ENCODE measurements at regions not wholly inside any gene's neighbourhood (a gene's known extent, or its start where the extent isn't known, plus 50 kb on each side); places are given as distances from the start of the nearest gene placed in this dataset.

DNA sequence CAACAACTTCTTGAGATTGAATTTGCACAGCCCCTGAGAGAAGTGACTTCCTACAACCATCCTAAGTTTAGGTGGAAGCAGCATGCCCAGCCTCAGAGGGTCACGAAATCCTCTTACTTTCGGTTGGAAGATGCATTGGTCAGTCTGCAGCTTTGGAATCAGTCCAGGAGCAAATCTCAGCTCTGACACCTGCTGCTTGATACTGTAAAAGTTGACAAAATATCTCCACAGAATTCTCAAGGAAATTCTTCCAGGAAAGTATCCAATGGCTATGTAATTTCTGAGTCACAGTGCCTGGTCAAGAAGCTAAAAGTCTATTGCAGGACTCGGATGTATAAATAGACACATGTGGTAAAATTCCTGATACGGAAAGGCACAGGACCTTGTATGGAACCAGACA is 414.5 kb upstream of the GYPC start:
- TF ChIP-seq FOXP1 (CRISPR knock-in tag; IDR thresholded peaks at IDR 0.05; ENCODE audit: borderline replicate concordance) (no peak), GRHL2 (CRISPR knock-in tag; IDR thresholded peaks at IDR 0.05; ENCODE audit: insufficient replicate concordance, severe bottlenecking) (no peak), ZNF138 (CRISPR knock-in tag; conservative IDR thresholded peaks at IDR 0.05) (no peak), TEAD1 (CRISPR knock-in tag; IDR thresholded peaks at IDR 0.05) (no peak), ZNF423 (CRISPR knock-in tag; IDR thresholded peaks at IDR 0.05) (no peak), ZNF671 (CRISPR knock-in tag; IDR thresholded peaks at IDR 0.05) (no peak), ZNF121 (CRISPR knock-in tag; IDR thresholded peaks at IDR 0.05) (no peak)
- TF ChIP-seq, protein P1, sequence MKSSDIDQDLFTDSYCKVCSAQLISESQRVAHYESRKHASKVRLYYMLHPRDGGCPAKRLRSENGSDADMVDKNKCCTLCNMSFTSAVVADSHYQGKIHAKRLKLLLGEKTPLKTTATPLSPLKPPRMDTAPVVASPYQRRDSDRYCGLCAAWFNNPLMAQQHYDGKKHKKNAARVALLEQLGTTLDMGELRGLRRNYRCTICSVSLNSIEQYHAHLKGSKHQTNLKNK (CRISPR knock-in tag; IDR thresholded peaks at IDR 0.05) = no peak
- TF ChIP-seq, protein P2, sequence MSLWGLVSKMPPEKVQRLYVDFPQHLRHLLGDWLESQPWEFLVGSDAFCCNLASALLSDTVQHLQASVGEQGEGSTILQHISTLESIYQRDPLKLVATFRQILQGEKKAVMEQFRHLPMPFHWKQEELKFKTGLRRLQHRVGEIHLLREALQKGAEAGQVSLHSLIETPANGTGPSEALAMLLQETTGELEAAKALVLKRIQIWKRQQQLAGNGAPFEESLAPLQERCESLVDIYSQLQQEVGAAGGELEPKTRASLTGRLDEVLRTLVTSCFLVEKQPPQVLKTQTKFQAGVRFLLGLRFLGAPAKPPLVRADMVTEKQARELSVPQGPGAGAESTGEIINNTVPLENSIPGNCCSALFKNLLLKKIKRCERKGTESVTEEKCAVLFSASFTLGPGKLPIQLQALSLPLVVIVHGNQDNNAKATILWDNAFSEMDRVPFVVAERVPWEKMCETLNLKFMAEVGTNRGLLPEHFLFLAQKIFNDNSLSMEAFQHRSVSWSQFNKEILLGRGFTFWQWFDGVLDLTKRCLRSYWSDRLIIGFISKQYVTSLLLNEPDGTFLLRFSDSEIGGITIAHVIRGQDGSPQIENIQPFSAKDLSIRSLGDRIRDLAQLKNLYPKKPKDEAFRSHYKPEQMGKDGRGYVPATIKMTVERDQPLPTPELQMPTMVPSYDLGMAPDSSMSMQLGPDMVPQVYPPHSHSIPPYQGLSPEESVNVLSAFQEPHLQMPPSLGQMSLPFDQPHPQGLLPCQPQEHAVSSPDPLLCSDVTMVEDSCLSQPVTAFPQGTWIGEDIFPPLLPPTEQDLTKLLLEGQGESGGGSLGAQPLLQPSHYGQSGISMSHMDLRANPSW (CRISPR knock-in tag; conservative IDR thresholded peaks at IDR 0.05; ENCODE audit: low read depth) = no peak
- TF ChIP-seq, protein P3, sequence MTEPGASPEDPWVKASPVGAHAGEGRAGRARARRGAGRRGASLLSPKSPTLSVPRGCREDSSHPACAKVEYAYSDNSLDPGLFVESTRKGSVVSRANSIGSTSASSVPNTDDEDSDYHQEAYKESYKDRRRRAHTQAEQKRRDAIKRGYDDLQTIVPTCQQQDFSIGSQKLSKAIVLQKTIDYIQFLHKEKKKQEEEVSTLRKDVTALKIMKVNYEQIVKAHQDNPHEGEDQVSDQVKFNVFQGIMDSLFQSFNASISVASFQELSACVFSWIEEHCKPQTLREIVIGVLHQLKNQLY (CRISPR knock-in tag; IDR thresholded peaks at IDR 0.05) = no peak
- TF ChIP-seq, protein P4, sequence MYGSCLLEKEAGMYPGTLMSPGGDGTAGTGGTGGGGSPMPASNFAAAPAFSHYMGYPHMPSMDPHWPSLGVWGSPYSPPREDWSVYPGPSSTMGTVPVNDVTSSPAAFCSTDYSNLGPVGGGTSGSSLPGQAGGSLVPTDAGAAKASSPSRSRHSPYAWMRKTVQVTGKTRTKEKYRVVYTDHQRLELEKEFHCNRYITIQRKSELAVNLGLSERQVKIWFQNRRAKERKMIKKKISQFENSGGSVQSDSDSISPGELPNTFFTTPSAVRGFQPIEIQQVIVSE (CRISPR knock-in tag; IDR thresholded peaks at IDR 0.05; ENCODE audit: borderline replicate concordance) = no peak
- TF ChIP-seq, protein P5, sequence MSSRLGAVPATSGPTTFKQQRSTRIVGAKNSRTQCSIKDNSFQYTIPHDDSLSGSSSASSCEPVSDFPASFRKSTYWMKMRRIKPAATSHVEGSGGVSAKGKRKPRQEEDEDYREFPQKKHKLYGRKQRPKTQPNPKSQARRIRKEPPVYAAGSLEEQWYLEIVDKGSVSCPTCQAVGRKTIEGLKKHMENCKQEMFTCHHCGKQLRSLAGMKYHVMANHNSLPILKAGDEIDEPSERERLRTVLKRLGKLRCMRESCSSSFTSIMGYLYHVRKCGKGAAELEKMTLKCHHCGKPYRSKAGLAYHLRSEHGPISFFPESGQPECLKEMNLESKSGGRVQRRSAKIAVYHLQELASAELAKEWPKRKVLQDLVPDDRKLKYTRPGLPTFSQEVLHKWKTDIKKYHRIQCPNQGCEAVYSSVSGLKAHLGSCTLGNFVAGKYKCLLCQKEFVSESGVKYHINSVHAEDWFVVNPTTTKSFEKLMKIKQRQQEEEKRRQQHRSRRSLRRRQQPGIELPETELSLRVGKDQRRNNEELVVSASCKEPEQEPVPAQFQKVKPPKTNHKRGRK (CRISPR knock-in tag; IDR thresholded peaks at IDR 0.05; ENCODE audit: borderline replicate concordance) = no peak
- TF ChIP-seq, protein P6, sequence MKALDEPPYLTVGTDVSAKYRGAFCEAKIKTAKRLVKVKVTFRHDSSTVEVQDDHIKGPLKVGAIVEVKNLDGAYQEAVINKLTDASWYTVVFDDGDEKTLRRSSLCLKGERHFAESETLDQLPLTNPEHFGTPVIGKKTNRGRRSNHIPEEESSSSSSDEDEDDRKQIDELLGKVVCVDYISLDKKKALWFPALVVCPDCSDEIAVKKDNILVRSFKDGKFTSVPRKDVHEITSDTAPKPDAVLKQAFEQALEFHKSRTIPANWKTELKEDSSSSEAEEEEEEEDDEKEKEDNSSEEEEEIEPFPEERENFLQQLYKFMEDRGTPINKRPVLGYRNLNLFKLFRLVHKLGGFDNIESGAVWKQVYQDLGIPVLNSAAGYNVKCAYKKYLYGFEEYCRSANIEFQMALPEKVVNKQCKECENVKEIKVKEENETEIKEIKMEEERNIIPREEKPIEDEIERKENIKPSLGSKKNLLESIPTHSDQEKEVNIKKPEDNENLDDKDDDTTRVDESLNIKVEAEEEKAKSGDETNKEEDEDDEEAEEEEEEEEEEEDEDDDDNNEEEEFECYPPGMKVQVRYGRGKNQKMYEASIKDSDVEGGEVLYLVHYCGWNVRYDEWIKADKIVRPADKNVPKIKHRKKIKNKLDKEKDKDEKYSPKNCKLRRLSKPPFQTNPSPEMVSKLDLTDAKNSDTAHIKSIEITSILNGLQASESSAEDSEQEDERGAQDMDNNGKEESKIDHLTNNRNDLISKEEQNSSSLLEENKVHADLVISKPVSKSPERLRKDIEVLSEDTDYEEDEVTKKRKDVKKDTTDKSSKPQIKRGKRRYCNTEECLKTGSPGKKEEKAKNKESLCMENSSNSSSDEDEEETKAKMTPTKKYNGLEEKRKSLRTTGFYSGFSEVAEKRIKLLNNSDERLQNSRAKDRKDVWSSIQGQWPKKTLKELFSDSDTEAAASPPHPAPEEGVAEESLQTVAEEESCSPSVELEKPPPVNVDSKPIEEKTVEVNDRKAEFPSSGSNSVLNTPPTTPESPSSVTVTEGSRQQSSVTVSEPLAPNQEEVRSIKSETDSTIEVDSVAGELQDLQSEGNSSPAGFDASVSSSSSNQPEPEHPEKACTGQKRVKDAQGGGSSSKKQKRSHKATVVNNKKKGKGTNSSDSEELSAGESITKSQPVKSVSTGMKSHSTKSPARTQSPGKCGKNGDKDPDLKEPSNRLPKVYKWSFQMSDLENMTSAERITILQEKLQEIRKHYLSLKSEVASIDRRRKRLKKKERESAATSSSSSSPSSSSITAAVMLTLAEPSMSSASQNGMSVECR (CRISPR knock-in tag; IDR thresholded peaks at IDR 0.05; ENCODE audit: borderline replicate concordance) = no peak
- TF ChIP-seq, protein P7, sequence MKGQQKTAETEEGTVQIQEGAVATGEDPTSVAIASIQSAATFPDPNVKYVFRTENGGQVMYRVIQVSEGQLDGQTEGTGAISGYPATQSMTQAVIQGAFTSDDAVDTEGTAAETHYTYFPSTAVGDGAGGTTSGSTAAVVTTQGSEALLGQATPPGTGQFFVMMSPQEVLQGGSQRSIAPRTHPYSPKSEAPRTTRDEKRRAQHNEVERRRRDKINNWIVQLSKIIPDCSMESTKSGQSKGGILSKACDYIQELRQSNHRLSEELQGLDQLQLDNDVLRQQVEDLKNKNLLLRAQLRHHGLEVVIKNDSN (CRISPR knock-in tag; IDR thresholded peaks at IDR 0.05) = no peak
- H3K36me3 Mint-ChIP-seq = peaks cover 65% of the 10 kb centered on the region

More for the DNA sequence above, 414.5 kb upstream of the GYPC start:
- POLR2A ChIA-PET = no interaction called here
- no peak for ATAC-seq
- Mint-ChIP-seq H3K4me3 (no peak overlapping the region), H3K9me3 (peaks cover 85% of the 10 kb centered on the region), H3K27ac (no peak overlapping the region), H3K27me3 (ENCODE audit: low read depth) (peaks cover 3% of the 10 kb centered on the region; the same call in 1 of the 2 replicates), H3K4me1 (no peaks in the 10 kb centered on the region)
- no peak for DNase-seq (ENCODE audit: low spot score)
- CTCF ChIA-PET = interaction anchor here (0.6 kb wide), 1 partner anchor 8 kb away, joined by 4 read pairs; no protein-coding TSS in a partner anchor

Data from WTC11 (cell line).